ENCODE measurements at regions not wholly inside any gene's neighbourhood (a gene's known extent, or its start where the extent isn't known, plus 50 kb on each side); places are given as distances from the start of the nearest gene placed in this dataset.
A peak's percentile ranks its signal among the peaks of the same experiment; 100 is the strongest.
"Not testable (repeated sequence)": the region's sequence is repeated elsewhere in the genome, so short reads cannot be mapped to it uniquely, and the experiment has no call there.

DNA sequence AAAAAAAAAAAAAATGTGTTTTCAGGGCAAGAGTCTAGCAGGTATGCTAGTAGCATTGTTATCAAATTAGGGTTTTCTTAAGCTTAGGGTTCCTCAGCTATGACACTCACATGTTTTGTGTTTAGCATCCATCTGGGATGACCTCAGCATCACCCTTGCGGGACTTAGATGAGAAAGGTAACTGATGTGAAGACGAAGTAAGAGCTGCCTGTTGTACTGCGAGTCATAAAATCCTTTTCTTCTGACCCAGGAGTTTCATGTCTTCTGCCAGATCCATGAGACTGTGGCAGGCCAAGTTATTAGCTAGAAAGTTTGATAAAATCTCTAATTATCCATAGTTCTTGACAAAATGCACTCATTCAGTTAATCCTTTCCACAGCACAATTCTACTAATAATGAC, 1251.1 kb downstream of the AMY1C start:
- no peak for DNase-seq

DNA sequence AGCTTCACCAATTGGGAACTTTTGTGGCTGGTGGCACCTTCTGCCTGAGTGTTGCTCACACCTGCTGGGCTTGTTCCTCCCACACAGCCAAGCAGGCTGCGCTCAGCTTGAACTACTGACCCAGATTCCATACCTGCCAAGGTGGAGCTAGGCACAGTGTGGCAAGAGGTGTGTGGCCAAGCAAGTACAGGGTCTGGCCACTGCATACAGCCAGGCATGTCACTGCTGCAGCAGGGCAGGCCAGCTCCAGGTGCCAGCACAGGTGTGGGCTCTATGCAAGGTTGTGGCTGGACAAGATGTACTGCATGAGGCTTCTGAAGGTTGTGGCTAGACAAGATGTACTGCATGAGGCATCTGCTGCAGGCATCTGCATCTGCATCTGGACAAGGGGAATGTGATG, 1254.8 kb downstream of the AMY1C start:
- no peak for DNase-seq

DNA sequence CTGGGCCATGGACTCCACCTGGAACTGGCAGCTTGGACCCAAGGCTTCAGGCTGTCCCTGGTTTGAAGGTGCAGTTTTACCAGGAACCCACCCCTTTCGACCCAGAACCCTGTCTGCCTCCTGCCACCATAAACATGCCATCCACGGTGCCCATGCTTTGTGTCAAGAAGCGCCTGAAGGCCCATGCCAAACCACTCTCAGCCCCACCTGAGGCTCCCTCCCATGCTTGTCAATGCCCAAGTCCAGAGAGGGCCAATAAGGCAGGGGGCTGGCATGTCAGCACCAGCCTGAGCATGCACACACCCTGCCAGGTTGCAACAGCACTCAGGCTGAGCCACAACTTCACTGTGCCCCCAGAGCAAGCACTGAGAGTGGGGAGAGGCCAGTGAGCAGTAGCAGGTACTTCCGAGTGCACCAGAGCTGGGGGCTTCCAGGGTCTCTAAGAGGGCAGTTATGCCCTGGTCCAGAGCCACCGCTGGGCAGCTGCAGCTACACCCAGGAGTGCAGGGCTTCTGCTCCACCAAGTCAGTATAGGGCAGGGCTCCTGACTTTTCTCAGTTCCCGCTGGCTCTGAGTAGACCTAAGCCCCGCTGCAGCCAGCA, 1256.0 kb downstream of the AMY1C start:
- no peak for DNase-seq

DNA sequence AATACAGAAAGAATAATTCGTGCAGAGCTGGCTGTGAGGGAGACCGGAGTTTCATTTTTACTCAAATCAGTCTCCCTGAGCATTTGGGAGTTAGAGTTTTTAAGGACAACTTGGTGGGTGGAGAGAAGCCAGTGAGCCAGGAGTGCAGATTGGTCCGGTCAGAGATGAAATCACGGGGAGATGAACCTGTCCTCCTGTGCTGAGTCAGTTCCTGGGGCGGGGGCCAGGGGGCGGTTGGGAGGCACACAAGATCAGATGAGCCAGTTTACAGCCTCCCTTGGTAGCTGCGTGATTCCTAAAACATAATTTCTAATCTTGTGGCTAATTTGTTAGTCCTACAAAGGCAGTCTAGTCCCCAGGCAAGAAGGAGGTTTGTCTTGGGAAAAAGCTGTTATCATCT, 1267.9 kb downstream of the AMY1C start:
- no peak for DNase-seq

DNA sequence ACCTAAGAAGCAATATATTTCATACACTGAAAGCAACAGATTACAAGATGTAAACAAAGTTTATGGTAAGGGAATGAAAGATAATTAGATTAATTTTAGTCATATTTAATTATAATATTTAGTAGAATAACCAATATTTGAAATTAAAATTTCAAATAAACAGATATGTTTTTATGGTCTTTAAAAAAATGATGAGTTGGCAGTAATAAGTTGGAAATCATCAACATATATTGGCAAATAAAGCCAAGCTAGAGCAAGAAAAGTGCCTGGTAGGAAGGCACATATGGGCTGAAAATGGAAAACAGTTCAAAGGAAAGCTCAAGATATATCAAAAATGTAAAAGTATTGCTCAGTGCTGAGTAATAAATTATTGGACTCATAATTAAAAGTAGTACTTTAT, 1274.0 kb downstream of the AMY1C start:
- DNase-seq = no peak

DNA sequence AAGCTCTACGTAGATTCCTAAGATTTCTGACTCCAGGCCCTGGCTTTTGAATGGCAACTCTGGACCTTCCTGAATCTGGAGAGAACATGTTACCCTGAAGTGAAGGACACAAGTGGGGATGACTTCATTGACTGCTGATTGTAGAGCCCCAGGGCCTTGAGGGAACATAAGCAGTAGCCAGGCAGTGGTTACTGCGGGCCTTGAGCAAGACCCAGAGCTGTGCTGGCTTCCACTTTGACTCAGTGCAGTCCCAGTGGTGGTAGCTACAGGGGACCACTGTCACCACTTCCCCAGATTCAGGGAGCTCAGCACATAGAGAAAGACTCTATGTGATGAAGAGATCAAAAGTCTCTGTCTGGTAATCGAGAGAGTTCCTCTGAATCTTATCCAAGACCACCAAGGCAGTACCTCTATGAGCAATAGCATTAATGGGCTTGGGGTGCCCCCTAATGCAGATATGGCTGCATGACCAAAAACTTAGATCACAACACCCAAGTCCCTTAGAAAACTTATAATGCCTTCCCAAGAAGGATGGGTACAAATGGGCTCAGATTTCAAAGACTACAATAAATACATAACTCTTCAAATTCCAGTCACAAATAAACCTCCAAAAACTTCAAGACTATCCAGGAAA, 1278.3 kb downstream of the AMY1C start:
- DNase-seq = no peak

DNA sequence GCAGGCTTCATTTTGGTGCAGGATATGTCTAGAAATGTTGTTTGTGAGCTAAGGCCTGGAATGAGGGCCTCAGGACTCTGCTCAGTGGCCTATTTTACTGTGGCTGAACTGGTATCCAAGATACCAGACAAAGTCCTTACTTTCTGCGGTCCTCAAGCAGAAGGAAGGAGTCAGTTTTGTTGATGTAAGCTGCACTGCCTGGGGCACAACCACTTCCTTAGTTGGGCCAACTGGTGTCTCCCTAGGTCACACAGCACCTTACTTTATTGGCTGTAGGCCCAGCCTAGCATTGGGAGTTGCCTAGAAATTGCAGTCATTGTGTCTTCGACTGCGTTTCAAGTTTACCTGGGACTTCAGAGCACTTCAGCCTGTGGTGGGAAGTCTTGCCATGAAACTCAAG, 1322.7 kb downstream of the AMY1C start:
- no peak for DNase-seq

DNA sequence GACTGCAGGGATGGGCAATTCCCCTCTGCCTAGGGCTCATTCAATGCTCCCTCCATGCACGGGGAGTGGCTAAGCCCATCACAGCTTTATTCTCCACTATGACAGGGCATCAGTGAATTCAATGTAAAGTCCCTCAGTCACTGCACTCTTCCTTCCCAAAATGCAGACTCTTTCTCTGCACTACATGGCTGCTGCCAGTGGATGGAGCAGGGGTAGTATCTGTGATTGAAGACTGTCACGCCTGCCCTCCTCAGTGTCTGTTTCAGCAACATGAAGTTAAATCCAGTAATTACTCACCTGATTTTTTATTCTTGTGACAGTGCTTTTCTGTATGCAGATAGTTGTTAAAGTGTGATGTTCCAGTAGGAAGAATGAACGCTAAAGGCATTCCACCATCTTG, 1323.2 kb downstream of the AMY1C start:
- no peak for DNase-seq

DNA sequence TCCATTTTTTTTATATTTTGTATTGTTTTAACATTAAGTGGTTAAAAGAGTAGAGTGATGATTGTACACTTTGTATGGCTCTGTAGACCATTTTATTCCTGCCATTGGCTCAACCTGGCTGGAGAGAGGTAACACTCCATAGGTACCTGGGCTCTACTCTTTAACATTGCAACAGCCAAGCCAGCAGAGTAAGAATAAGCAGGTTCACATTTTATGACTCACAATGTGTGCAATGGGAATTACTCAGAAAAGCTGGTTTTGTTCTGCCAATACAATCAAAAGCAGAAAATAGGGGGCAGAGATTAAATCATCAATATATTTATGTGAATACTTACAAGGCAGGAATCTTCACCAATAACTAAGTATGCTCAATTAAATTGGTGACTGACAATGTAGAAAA, 1324.0 kb downstream of the AMY1C start:
- no peak for DNase-seq

DNA sequence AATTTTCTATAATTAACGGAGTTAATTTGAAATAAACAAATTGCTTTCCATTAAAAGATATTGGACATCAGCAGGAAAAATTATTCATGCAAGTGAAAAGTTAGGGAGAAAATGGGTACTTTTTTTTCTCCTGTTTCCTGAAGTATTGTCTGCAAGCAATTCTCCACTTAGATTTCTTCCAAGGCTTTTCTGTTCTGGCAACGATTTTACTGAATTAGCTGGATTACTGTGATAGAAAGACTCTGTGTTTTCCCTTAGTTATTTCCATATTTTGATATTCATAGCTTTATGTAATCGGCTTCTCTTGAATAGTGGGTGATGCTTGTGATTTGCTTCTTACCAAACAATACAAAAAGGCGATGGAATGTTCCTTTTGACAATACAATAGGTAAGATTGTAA, 1333.9 kb downstream of the AMY1C start:
- no peak for DNase-seq

DNA sequence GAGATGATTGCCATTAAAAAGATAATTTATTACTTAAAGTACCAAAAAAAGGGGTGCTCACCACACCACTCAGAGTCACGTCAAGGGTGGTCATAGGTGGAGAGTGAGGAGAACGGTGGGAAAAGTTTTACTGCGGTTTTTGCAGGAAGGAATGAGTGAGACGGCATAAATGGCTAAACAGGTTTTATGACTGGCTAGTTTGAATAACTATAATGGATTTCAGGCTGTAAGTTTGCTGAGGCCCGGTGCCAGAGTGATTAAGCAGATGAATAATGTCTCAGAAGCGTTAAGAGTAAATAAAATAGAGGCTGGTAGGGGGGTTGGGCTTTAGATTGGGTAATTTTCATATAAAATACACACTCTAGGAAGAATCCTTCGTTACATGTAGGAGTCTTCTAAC, 1337.8 kb downstream of the AMY1C start:
- no peak for DNase-seq

DNA sequence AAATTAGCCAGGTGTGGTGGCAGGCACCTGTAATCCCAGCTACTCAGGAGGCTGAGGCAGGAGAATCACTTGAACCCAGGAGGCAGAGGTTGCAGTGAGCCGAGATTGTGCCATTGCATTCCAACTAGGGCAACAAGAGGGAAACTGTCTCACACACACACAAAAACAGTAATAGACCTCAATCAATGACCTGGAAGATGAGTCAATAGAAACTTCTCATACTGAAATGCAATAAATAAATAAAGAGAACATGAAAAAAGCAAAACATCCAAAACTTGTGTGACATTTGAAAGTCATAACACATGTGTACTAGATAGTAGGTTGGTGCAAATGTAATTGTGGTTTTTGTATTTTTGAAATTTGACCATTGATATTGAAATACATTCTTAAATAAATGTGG, 1338.5 kb downstream of the AMY1C start:
- no peak for DNase-seq

DNA sequence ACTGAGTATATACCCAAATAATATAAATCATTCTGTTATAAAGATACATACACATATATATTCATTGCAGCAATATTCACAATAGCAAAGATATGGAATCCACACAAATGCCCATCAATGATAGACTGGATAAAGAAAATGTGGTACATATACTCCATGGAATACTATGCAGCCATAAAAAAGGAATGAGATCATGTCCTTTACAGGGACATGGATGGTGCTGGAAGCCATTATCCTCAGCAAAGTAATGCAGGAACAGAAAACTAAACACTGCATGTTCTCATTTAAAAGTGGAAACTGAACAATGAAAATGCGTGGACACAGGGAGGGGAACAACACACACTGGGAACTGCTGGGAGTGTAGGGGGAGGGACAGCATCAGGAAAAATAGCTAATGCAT, 1344.2 kb downstream of the AMY1C start:
- not testable (repeated sequence) for DNase-seq

DNA sequence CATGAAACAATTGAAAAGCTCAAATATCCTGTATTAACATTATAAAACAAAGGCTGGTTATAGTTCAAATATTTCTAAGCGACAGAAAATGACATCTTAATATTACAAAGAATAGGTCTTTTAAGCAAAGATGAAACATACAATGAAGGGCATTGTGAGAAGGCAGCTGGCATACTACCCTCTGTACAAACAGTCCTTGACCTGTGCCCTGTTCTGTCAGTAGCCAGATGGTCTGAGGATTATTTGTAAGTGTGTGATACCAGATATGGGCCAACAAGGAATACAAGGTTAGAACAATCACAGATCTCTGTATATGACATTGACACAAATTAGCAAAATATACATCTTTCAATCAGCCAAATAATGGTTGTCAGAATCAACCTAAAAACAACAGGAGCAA, 1350.4 kb downstream of the AMY1C start:
- DNase-seq = no peak

DNA sequence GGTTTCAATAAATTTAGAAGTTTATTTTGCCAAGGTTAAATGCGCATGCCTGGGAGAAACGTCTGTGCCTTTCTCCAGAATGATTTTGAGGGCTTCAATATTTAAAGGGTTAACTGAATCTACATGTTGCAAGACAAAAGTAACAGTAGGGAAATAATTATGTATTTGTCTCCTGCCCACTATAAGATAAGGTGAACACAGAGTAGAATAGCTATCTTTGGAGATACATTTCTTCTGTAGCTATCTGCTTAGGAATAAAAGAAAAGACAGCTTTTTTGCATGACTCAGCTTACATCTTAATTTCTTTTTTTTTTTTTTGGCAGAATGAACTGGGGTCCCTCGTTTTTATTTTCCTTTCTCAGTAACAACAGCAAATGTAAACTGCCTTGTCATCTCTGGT, 1351.6 kb downstream of the AMY1C start:
- no peak for DNase-seq

DNA sequence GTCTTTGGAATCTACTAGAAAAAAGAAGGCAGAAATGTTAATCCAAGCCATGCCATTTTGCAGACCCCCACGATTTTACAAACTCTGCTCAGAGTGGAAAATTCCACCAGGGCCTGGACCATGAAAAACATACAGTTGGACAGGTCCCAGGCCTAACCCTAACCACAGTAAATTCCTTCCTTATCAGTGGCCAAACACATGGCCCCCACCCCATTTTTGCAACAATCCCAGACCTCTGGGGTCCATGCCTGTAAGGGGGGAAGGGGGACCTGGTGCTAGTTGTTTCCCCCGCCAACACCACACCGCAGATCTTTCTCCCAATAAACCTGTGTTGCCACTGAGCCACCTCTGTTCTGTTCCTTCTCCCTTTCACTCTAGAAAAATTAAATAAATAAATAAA, 1352.7 kb downstream of the AMY1C start:
- no peak for DNase-seq

DNA sequence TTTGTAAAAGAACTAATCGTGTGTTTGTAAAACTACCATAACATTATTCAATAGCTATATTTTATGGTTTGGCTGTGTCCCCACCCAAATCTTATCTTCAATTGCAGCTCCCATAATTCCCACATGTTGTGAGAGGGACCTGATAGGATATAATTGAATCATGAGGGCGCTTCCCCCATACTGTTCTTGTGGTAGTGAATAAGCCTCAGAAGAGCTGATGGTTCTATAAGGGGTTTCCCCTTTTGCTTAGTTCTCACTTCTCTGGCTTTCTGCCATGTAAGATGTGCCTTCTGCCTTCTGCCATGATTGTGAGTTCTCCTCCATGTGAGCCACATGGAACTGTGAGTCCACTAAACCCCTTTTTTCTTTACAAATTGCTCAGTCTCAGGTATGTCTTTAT, 1372.3 kb downstream of the AMY1C start:
- DNase-seq = no peak

DNA sequence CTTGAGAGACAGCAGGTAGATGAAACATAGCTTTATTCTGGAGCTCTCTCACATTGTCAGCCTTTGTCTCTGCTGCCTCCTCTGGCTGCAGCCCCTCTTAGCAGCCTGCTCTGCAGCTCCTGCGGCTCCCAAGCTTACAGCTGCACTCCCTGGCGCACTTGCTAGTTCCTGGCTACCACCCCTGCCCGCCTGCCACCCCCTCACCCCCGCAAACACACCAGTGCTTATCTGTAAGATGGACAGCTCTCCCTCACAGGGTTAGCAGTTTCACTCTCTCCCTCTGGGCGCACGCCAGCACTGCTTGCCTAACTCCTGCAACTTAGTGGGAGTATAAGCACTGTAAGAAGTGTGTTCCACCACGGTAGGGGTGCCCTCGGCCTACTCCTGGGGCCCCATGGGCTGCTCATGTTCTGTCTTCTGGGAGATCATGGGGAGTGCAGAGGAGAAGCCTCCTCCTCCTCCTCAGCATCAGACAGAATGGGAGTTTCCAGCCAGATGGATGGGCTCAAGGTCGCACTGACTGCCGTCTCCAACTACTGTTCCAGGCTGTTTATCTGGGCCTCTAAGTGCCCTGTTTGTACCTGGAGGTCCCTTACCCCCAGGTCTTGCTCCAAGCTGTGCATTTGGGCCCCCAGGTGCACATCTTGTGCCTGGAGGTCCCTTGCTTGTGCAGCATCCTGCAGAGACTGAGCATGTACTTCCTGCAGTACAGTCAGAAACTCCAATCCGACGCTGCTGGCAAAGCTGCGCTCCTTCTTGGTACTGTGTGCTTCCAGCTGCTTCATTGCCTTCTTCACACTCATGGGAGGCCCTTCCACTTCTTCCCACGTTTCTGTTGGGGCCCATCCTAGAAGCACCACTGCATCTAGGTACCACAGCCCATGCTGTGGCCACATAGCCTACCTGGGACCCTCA, 1388.1 kb downstream of the AMY1C start:
- peak in 1 of 2 experiments; percentile 2 for DNase-seq

DNA sequence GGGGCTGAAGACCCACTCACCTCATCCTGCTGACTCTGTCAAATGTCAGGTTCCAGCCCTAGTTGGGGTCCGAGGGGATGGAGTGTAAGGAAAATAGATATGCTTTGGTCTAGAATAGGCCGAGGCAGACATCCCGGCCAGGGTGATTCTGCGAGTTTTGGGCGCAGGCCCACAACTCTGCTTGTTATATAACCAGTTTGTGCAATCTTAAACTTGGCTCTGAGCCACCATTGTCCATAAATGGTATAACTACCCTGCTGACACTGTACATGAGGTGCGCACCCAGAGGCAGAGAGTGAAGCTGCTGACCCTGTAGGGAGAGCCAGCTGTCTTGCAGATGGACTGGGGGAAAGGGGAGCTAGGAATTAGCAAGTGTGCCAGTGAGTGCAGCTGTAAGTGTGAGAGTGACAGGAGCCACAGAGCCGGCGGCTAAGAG, 1388.8 kb downstream of the AMY1C start:
- DNase-seq = no peak

DNA sequence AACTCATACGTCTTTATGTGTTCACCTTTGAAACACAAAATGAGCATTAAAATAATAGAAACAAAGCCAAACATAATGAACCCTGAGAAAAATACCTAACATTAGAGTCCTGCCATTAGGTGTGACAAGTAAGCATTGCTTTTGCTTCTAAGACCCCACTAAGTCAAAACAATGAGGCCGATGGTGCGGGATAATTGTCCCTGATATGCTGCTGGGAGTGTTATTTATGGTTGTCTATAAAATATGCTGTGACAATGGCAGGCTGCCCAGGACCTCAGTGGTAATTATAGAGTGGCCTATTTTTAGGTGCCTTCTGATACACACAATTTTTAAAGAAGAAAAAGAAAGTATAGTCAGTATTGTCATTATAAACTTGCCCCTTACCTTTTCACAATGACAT, 1423.1 kb downstream of the AMY1C start:
- DNase-seq = no peak

DNA sequence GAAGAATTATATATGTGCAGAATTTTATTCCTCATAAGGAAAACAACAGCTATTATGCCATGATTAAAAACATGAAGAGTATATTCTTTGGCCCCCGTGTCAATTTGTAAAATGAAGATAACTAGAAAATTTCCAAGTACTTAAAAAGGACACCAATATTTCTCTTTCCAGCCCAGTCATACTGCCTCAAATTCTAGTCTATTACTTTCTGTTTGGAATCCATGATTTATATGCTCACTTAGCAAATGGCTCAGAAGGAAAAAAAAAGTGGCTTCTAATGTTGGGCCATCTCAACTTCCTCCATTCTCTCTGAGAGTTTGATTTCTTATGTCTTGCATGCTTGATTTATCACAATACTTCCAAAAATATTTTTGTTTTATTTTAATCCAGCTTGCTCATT, 1431.1 kb downstream of the AMY1C start:
- DNase-seq = no peak

DNA sequence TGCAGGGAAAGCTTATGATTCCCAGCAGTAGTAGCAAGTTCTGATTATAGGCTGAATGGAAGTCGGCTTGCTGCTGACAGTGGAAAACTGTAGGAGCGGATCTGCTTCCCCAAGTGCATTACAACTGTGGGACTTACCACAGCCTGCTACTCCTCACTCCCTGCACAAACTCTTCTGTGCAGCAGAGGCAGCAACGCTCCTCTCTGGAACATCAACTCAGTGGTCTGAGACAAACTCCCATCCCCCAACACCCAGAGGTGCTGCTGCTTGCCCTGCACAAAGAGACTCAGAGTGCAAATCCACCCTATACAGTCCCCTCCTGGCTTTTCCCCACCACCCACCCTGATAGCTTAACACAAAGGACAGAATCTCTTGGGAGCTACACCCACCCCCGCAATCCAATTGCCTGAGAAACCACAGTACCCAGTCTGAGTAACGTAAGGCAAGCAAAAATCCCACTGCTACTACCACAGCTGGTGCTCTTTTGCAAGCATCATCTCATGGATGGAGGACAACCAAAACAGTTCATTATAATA, 1455.2 kb downstream of the AMY1C start:
- DNase-seq = no peak

DNA sequence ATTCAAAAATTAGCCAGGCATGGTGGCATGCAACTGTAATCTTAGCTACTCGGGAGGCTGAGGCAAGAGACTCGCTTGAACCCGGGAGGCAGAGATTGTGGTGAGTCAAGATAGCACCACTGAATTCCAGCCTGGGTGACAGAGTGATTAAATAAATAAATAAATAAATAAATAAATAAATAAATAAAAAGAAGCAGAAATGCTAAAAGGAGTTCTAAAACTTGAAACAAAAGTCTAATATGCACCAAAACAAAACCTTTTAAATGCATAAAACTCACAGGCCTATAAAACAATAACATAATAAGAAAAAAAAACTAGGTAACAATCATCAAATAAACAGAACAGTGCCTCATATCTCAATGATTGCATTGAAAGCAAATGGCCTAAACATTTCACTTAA, 1458.9 kb downstream of the AMY1C start:
- DNase-seq = no peak

DNA sequence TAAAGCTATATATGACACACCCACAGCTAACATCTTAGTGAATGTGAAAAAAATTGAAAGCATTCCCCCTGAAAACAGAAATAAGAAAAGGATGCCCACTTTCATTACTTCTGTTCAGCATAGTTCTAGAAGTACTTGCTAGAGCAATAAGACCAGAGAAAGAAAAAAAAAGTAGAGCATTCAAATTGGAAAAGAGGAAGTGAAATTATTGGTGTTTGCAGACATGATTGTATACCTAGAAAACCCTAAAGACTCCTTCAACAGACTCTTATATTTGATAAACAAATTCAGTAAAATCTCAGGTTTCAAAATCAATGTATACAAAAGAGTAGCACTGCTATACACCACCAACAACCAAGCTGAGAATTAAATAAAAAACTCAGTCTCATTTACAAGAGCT, 1461.0 kb downstream of the AMY1C start:
- DNase-seq = no peak

Data from SW 1271 (cell line).